ENCODE measurements at regions not wholly inside any gene's neighbourhood (a gene's known extent, or its start where the extent isn't known, plus 50 kb on each side); places are given as distances from the start of the nearest gene placed in this dataset.

- ATAC-seq (ENCODE audit: low read depth) (no peak), DNase-seq (ENCODE audit: low spot score) (no peak)
- Histone ChIP-seq H3K4me1 (ENCODE audit: insufficient read depth, poor library complexity, severe bottlenecking) (no peaks in the 10 kb centered on the region), H3K27me3 (ENCODE audit: insufficient read depth, poor library complexity, severe bottlenecking) (peaks cover 41% of the 10 kb centered on the region), H3K9me3 (ENCODE audit: severe bottlenecking) (peaks cover 3% of the 10 kb centered on the region), H3K4me3 (ENCODE audit: severe bottlenecking) (no peak overlapping the region), H3K36me3 (ENCODE audit: low read depth) (no peaks in the 10 kb centered on the region), H3K27ac (ENCODE audit: poor library complexity, severe bottlenecking) (no peak overlapping the region)
- no peak for TF ChIP-seq CTCF (IDR thresholded peaks at IDR 0.05; ENCODE audit: poor library complexity, severe bottlenecking)
These were observed 98.4 kb downstream of the ZNF280B start for GRCh38 chr22:22410121-22410520.

GRCh38 chr22:22410677-22411076 lies 97.9 kb downstream of the ZNF280B start:
- no peak for DNase-seq (ENCODE audit: low spot score)
- TF ChIP-seq CTCF (IDR thresholded peaks at IDR 0.05; ENCODE audit: poor library complexity, severe bottlenecking) = no peak
- ATAC-seq (ENCODE audit: low read depth) = no peak
- Histone ChIP-seq H3K27me3 (ENCODE audit: insufficient read depth, poor library complexity, severe bottlenecking) (peaks cover 41% of the 10 kb centered on the region), H3K9me3 (ENCODE audit: severe bottlenecking) (peaks cover 3% of the 10 kb centered on the region), H3K4me1 (ENCODE audit: insufficient read depth, poor library complexity, severe bottlenecking) (no peaks in the 10 kb centered on the region), H3K36me3 (ENCODE audit: low read depth) (no peaks in the 10 kb centered on the region), H3K4me3 (ENCODE audit: severe bottlenecking) (no peak overlapping the region), H3K27ac (ENCODE audit: poor library complexity, severe bottlenecking) (no peak overlapping the region)

- TF ChIP-seq CTCF (IDR thresholded peaks at IDR 0.05; ENCODE audit: poor library complexity, severe bottlenecking) = no peak
- H3K36me3 ChIP-seq (ENCODE audit: low read depth) = no peaks in the 10 kb centered on the region
- H3K4me1 ChIP-seq (ENCODE audit: insufficient read depth, poor library complexity, severe bottlenecking) = no peaks in the 10 kb centered on the region
- DNase-seq (ENCODE audit: low spot score) (no peak), ATAC-seq (ENCODE audit: low read depth) (no peak)
- no peak overlapping the region for H3K4me3 ChIP-seq (ENCODE audit: severe bottlenecking)
- H3K9me3 ChIP-seq (ENCODE audit: severe bottlenecking) = peaks cover 4% of the 10 kb centered on the region
- peaks cover 57% of the 10 kb centered on the region for H3K27me3 ChIP-seq (ENCODE audit: insufficient read depth, poor library complexity, severe bottlenecking)
- no peak overlapping the region for H3K27ac ChIP-seq (ENCODE audit: poor library complexity, severe bottlenecking)
These were observed 94.3 kb downstream of the ZNF280B start for GRCh38 chr22:22414266-22414665.

GRCh38 chr22:22417495-22418162 lies 90.9 kb downstream of the ZNF280B start:
- Histone ChIP-seq H3K27ac (ENCODE audit: poor library complexity, severe bottlenecking) (no peak overlapping the region), H3K9me3 (ENCODE audit: severe bottlenecking) (peaks cover 12% of the 10 kb centered on the region), H3K4me1 (ENCODE audit: insufficient read depth, poor library complexity, severe bottlenecking) (no peaks in the 10 kb centered on the region), H3K36me3 (ENCODE audit: low read depth) (no peaks in the 10 kb centered on the region), H3K27me3 (ENCODE audit: insufficient read depth, poor library complexity, severe bottlenecking) (peaks cover 71% of the 10 kb centered on the region), H3K4me3 (ENCODE audit: severe bottlenecking) (no peak overlapping the region)
- no peak for DNase-seq (ENCODE audit: low spot score)
- no peak for TF ChIP-seq CTCF (IDR thresholded peaks at IDR 0.05; ENCODE audit: poor library complexity, severe bottlenecking)
- no peak for ATAC-seq (ENCODE audit: low read depth)

- Histone ChIP-seq H3K4me1 (ENCODE audit: insufficient read depth, poor library complexity, severe bottlenecking) (no peaks in the 10 kb centered on the region), H3K36me3 (ENCODE audit: low read depth) (no peaks in the 10 kb centered on the region), H3K27me3 (ENCODE audit: insufficient read depth, poor library complexity, severe bottlenecking) (peaks cover 66% of the 10 kb centered on the region), H3K27ac (ENCODE audit: poor library complexity, severe bottlenecking) (no peak overlapping the region), H3K4me3 (ENCODE audit: severe bottlenecking) (no peak overlapping the region), H3K9me3 (ENCODE audit: severe bottlenecking) (peaks cover 15% of the 10 kb centered on the region)
- DNase-seq (ENCODE audit: low spot score) (no peak), ATAC-seq (ENCODE audit: low read depth) (no peak)
- no peak for TF ChIP-seq CTCF (IDR thresholded peaks at IDR 0.05; ENCODE audit: poor library complexity, severe bottlenecking)
These were observed 90.4 kb downstream of the ZNF280B start for GRCh38 chr22:22418163-22418549.

Measured in RWPE2 (cell line).